ENCODE measurements at regions not wholly inside any gene's neighbourhood (a gene's known extent, or its start where the extent isn't known, plus 50 kb on each side); places are given as distances from the start of the nearest gene placed in this dataset.
A peak's percentile ranks its signal among the peaks of the same experiment; 100 is the strongest.

DNA sequence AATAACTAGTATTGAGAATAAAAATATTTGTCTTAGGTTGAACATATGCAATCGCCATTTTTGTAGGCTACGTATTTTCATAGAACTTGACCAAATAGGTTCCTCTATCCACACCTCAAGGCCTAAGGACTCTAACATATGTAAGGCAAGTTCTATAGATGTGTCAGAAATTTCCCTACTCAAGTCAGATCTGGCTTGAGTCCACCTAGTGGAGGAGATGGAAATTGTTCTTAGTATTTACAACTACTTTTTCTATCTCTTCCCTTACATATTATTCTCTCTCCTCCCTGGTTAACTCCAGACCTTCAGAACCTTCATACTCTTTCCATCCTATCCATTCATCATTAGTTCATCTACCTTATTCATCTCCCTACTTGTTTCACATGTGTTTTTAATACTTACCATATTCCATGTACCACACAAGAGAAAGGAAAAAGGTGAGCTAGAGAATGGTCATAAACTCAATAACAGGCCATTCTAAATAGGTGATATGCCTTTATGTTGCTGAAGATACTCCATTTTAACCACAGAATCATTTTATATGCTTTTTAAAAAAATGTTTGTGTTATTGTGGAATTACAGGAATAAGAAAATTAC is 174.5 kb upstream of the HDAC9 start:
- no peak for DNase-seq

DNA sequence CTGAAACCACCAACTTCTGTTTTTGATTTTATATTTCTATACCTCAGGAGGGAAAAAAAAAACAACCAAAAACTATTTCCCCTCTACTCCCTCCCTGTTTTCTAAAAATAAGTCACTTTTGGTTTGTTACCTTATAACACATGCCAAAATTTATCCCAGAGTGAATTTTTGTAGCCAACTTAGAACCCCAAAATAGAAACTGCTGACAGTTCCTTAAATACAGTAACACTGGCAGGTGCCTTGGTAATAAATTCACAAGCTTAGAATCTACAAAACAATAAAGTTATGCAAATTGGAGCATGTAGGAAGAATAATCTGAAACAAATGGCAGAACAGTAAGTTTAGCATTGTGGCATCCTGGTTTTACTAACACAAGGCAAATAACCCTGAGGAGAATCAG is 165.0 kb upstream of the HDAC9 start:
- DNase-seq: no peak

DNA sequence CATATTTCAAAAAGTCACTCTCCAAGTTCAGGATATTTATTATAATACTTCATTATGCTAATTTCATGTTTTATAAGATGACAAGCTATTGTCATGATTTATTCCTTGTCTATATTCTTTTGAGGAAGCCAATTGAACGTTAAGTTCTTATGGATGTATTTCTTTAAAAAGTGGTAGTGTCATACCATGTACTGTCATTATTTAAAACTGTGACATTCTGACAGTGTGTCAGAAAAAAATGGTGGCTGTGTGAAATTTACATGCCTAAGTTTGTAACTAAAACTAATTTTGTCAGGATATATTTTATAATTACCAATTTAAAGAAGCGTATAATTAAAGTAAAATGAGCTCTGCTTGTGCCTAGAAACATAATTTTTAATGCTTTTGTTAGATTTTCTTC is 158.9 kb upstream of the HDAC9 start:
- DNase-seq: no peak

DNA sequence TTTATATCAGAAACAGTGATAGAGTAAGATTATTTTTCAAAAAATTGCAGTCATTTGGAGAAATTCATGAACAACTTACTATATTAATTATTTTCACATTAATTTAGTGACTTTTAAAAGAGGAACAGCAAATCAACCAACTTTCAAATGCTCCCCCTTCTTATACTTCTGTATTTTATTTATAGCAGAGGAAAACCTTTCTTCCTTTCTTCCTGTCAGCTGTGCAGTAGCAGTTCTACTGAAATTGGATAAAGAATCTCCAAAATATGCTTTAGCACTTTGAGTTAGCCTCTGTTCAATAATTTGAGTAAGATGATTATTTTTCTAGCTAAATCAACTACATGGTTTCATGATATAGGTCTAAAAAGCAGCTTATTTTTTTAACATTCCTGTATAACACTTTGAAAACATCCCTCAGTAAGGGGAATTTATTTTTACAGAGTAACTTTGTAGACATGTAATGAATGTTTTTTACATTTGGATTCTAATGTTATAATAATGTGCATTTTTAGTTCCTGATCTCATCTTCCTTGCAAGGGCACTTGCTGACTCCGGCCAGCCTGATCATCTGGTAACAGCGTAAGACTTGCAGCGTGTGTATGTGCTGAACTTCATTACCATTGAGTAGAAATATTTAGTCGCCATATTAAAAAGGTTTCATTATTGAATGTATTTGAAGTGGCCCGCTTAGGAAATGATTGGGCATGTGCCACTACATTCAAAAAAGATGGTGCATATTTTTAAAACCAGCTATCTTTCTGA is 158.3 kb upstream of the HDAC9 start:
- DNase-seq: no peak

DNA sequence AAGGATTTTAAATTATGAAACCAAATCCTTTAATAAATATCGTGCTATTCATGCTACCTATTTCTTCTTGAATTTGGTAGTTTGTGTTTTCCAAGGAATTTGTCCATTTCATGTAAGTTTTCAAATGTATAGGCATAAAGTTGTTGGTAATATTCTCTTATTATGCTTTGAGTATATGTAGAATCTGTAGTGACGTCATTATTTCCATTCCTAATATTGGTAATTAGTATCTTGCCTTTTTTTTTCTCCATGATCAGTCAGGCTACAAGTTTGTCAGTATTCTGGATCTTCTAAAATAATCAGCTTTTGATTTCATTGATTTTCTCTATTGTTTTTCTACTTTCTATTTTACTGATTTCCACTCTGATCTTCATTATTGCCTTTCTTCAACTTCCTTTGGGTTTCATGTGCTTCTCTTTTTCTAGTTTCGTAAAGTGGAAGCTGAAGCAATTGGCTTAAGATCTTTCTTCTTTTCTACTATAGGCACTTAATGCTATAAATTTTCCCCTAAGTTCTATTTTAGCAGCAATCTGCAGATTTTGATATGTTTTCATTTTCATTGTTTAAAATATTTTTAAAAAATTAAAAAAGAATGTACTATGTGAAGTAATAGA is 156.5 kb upstream of the HDAC9 start:
- DNase-seq: no peak

DNA sequence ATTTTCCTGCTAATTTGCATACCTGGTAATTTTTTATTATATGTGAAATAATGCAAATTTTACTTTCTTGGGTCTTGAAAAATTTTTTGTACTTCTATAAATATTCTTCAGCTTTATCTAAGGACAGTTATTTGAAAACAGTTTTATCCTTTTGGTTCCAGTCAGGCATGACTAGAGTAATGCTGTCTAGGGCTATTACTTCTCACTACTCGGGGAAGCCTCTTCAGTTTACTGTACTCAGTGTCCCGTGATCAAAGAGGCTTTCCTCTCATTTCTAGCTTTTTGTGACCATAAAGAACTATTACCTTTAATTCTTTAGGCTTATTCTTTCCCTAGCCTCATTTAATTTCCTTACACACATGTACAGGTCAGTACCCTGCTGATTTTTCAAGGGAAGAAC is 153.8 kb upstream of the HDAC9 start:
- no peak for DNase-seq

DNA sequence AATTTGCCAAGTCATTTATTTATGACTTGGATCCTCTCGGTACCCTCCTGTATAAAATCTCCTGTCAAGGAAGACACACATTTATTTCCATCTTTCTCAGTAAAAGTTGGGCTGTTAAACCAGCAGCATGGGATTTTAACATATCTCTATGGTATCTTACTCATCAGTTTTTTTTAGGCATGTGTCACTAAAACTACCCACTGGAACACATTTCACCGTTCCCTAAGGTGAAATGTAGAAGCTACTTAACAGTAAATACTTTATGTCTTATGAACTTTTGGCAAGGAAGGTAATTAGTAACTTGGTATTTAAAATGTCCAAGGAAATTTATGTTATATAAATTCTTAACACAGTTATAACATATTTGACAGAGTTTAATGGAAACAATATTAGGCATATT is 152.5 kb upstream of the HDAC9 start:
- DNase-seq: no peak

DNA sequence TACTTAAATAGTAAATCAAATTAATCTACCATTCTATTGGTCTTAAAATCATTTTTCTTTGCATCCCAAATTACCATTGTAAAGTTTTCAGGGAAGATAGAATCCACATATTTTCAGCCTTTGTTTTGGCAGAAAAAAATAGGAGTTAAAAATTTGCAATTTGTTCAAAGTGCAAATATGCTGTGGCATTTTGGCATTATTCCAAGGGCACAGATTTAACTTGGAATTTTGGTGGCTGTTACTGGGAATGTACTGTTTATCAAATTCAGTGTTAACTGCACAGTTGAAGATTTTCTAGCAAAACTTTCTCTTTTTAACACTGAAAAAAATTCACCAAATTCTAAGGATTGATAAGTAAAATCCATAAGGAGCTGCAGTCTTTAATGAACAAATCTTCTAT is 151.0 kb upstream of the HDAC9 start:
- no peak for DNase-seq

DNA sequence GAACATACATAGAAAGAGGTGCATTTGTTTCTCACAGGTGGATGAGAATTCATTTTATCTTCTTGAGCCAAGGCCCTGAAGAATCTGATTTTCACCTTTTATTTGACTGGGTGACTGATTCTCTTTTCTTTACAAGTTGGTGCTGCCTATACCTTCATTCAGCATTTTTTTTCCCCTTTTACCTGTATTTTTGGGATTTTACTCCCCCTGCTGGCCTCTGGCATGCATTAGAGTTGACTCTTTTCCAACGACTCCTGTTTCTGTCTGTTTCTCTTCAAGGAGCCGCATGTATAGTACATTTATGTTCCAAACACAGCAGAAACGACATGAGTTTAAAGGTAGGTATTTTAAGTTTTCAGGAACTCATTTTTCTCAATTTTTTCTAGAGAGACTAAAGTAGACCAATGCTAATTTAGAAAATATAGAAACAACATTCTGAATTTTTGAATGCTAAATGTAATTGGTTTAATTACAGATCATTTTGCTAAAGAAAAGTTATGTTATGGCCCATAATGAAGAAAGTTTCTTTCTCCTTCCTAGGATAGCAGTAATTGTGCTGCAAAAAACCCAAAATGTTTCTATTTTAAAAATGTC is 149.8 kb upstream of the HDAC9 start:
- DNase-seq: peak; percentile 58

DNA sequence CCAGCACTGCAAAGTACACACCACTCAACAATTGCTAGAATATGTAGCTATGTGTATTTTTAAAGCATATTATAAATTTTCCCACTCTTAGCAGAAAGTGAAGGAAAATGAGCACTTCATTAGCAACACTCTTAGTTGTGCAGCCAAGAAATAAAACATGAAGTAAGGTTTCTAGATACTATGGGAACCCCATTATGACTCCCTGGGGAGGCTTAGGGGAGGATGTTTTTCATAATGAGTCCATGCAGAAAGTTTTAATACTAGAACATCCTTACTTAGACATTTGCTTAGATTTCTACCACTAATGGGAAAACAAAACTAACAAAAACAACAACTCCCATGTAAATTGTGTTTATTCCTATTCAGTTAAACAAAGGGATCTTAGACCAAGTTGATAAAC is 148.4 kb upstream of the HDAC9 start:
- no peak for DNase-seq

DNA sequence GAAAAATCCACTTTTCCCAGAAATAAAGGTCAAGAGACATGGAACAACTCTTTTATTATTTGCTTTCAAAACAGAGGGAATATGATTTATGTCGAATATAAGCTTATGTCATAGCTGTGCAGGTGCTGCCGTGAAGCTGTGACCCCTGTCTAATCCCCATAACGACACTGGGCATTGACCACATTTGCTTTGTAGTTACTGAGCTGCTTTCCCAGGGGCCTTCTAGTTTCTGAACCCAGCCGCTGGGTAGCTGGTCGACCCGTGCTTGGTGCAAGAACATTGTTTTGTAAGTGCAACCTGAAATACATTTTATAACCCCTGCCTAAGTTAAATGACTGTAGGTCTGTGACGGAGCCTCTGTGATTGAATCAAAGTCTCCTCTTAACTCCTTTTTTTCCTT is 144.9 kb upstream of the HDAC9 start:
- peak; percentile 98 for DNase-seq

DNA sequence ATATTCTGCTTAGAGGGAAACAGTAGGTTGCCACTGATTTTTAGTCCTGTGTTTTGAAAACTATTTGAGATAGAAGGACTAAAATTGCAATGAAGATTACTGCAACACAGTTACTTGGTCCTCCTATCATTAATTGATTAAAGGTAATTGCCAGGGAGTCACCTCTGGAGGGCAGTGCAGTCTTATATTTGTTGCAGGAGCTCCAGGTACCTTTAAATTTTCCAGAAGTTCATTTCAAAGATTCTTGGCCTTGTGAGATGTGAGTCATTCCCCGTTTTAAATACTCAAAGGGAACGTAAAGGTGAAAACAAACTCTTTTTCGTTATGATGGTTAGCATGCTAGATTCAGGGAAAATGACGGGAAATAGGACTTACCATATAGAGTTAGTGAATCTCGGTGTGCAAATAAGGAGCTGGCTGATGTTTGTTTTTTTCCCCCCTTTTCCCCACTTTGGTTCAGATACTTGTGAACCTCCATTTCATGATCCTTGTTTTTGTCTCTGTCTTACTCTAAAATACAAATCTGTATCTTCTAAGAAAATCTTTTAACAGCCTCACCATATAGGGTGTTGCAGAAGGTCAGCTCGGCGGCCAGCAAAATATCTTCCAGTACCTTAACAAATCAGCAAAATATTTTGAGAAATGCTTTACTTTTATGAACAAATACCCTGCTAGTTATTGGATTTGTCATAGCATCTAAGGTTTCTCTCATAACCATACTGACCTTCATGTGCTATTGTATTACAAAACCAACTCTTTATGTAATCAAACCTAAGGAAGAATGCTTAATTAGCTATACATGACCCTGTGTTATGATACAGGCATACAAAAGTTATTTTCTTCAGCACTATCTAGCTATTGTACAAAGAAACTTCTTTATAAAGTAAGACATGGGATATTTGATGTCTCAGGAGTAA is 143.0 kb upstream of the HDAC9 start:
- peak; percentile 91 for DNase-seq

DNA sequence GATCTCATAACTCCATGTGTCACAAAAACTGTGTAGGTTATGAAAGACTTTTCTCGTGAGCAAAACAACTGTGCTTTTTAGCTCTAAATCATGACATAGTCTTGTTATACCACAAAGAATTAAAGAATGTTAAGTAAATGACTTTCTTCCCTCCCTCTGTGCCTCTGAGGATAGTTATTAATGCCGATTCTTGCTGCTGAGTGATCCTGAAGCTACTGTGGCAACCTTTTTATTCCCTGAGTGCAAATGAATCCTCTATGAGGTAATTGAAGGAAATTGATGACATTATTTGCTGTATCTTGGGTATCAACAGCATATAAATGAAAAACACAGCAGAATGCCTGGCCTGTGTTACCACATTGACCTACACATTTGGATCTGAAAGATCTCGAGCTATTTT is 142.2 kb upstream of the HDAC9 start:
- DNase-seq: no peak

DNA sequence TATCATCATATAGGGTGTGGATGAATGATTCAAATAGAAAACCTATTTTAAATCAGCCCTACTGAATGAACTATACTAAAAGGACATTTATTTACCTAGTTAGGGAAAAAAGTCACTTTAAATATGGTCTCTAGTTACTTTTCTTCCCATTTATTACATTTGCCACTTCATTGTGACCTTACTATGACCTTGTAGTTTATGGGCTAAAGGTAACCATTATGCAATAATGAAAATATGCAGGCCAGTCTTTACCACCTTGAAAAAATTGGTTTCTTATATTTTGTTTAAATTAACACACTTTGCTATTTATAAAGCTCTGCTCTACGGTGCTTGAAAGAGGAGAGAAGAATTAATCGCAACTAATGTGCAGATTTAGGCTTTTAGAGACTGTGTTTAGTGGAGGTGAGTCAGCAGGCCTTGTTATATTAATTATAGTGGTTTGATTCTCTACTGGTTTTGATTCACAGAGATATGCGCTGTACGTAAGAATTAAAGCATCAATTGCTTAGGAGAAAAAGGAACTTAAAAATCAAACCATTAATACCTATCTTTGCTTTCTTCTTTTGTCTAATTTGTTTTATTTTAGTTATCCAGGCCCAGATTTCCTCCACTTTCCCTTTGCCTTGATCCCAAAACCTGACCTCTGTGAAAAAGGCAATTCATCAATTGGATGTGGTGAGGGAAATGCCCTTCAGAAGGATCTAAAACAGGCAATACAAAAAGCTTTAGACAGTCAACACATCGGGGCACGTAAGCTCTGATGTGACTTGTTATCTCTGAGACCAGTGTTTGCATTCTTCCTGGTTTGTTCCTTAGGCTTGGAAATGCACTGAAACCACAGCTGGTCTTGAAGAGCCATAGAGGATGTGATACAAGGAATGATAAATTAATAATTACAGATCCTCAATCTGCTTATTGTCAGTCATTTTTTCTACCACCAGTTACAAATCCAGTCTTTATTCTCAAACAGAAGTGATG is 141.2 kb upstream of the HDAC9 start:
- DNase-seq: no peak

DNA sequence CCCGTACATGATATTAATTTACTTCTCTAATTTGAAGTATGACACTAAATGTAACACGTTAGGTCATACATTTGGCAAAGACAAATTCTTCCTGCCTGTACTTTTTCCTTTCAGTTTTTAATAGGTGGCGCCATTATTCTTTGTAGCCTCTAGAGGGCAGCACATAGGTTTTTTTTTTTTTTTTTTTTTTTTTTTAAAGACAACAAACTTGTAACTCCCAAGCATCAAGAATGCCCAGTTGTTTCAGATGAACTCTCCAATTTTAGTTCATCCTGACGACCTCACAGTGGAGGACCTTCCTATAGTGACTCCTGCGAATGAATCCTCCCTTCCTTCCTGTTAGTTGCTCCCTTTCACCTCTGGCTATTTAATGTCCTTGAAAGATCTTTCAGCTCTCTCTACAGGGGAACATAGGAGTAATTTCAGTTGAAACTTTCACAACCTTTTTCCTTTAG is 139.3 kb upstream of the HDAC9 start:
- peak; percentile 43 for DNase-seq

DNA sequence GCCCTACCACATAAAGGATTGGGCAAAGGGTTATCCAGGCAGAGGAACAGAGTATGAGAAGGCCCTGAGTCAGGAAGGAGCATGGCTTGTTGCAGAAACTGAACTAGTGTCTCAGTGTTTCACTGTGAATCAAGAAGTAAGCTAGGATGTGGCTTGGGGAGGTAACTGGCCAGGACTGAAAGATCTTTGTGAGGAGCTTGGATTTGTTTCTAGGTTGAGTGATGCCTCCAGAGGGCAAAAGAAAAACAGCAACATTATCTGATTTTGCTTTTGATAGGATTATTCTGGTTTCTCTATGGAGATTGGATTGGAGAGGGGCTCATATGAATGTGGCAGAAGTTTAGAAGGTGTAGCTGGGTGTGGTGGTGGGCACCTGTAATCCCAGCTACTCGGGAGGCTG is 137.9 kb upstream of the HDAC9 start:
- no peak for DNase-seq

DNA sequence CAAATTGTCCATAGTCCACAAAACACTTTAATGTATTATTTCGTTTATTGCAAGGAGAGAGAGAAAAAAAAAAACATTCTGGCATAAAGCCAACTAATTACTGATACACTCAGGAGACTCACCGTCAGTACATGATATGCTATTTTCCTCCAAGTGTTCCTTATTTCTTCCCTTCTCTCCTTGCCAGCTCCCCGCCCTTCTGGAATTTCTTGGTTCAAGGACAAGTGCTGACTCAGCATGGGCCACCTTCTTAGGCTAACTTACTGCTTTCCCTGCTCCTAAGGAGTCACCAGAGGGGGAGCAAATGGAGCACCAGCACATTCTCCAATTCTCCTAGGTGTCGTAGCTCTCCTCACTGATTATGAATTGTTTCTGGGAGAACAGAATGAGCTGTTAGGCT is 133.8 kb upstream of the HDAC9 start:
- no peak for DNase-seq

DNA sequence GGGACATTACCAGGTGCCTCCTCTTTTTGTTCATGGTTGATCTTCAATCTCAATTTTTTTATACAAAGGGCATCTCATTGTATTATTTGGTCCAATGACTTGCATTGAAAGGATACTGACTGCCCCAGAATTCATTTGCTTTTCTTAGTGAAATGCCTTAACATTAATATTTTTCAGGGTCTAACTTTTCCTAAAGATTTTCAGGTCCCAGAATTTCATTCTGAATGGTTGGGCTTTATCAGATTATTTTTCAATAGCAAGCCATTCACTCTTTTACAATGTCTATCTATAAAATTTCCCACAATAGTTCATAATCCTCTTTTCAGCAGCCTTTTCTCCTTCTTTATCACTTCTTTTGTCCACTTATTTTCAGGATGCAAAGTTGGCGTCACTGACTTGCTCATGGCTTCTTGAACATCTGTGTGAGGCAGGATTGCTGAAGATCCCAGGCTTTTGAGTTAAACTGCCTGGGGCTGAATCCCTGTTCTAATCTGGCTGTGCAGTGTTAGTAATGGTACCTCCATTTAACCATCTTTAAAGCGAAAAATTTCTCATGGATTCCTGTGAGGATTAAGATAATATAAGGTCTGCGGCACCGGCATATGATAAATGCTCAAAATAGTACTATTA is 131.7 kb upstream of the HDAC9 start:
- DNase-seq: no peak

DNA sequence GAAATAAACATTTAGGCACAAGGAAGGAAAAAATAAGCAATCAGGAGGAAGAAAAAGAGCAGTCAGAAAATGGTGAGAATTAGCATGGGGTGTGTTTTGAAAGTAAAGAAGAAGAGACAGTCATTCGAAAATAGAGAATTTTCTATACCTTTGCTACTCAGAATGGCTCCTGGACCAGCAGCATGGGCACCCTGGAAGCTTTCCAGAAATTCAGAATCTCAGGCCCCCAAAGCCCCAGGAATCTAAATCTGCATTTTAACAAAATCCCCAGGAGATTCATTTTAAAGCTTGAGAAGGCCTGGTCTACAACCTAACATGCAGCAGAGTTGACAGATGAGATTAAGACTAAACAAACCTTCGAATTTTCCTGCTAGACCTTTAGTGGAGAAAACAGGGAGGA is 131.2 kb upstream of the HDAC9 start:
- no peak for DNase-seq

DNA sequence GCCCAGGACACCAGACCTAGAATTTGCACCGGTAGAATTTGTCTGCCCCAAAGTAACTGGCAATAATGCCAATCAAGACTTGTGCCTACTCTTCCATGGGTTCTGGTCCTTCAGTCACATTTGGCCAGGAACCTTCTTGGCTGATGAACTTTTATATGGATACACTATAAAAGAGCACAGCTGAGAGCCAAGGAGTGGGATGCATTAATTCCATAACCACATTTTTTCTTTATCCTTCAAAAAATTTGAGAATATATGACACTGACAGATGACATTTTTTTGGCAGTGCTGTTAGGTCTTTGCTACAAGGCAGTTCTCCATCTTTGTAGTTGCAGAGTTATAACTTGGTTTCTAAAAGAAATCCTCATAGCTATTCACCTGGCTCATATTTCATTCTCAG is 129.2 kb upstream of the HDAC9 start:
- no peak for DNase-seq

DNA sequence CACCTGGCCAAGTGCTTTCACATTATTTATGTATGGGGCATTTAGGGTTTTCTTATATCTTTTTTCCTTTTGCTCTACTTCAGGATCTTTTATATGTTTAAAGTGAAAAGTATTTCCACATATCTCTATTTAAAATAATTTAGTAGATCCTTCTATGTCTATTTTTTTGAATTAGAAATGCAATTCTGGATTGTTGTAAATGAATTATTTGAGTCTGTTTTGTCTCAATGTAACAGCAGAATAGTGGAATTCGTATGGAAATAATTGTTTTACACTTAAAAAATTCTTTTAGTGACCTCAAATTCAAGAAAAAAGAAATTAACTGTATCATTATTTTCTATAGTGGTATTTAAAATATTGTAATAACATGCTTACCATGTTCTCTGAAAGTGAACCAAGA is 126.5 kb upstream of the HDAC9 start:
- no peak for DNase-seq
